OCI-LY1 (cell line): ENCODE measurements at regions not wholly inside any gene's neighbourhood (a gene's known extent, or its start where the extent isn't known, plus 50 kb on each side); places are given as distances from the start of the nearest gene placed in this dataset.

Experiments
- H2AFZ ChIP-seq: fragments of 200-600 bp; sonication (generic), shearing (Covaris generic); 2 replicates; pipeline ENCODE4 v1.6.0; 2014; ENCODE audit warnings: antibody characterized with exemption, mild to moderate bottlenecking, low read length
- H3F3A ChIP-seq: fragments of 200-600 bp; sonication (generic), shearing (Covaris generic); 2 replicates; pipeline ENCODE4 v1.6.0; 2014; ENCODE audit warnings: mild to moderate bottlenecking, antibody characterized with exemption, low read length, moderate library complexity; ENCODE audit not compliant: insufficient read depth
- H3K27ac ChIP-seq: fragments of 200-600 bp; sonication (generic); 2 replicates; pipeline ENCODE4 v1.5.1; 2014; ENCODE audit warnings: low read length, mixed run types, mild to moderate bottlenecking, low read depth; ENCODE audit not compliant: poor library complexity, severe bottlenecking
- H3K27me3 ChIP-seq: fragments of 200-600 bp; sonication (generic); 2 replicates; pipeline ENCODE4 v1.6.0; 2014; ENCODE audit warnings: antibody characterized with exemption, mild to moderate bottlenecking, low read length, moderate library complexity; ENCODE audit not compliant: insufficient read depth
- H3K36me3 ChIP-seq: fragments of 200-600 bp; sonication (generic); 2 replicates; pipeline ENCODE4 v1.6.1; 2014; ENCODE audit warnings: mild to moderate bottlenecking, antibody characterized with exemption, low read length, moderate library complexity, mixed read lengths; ENCODE audit not compliant: insufficient read depth
- H3K4me1 ChIP-seq: fragments of 200-600 bp; sonication (generic); 2 replicates; pipeline ENCODE4 v1.5.1; 2014; ENCODE audit warnings: mild to moderate bottlenecking, low read length, moderate library complexity; ENCODE audit not compliant: insufficient read depth, severe bottlenecking
- H3K4me2 ChIP-seq: fragments of 200-600 bp; sonication (generic), shearing (Covaris generic); 2 replicates; pipeline ENCODE4 v1.6.1; 2014; ENCODE audit warnings: low read length
- H3K4me3 ChIP-seq: fragments of 200-600 bp; sonication (generic); 2 replicates; pipeline ENCODE4 v1.5.1; 2014; ENCODE audit warnings: low read length, low read depth, mild to moderate bottlenecking, mixed read lengths; ENCODE audit not compliant: poor library complexity, severe bottlenecking
- H3K79me2 ChIP-seq: fragments of 200-600 bp; shearing (Covaris generic); 2 replicates; pipeline ENCODE4 v1.6.1; 2016; ENCODE audit warnings: mixed run types, low read length, mixed read lengths; ENCODE audit not compliant: insufficient read depth
- H3K9ac ChIP-seq: fragments of 200-600 bp; sonication (generic), shearing (Covaris generic); 2 replicates; pipeline ENCODE4 v1.6.1; 2014; ENCODE audit warnings: mild to moderate bottlenecking, low read length, mixed read lengths
- H3K9me2 ChIP-seq: fragments of 200-600 bp; sonication (generic), shearing (Covaris generic); 2 replicates; pipeline ENCODE4 v1.6.1; 2014; ENCODE audit warnings: low read depth, mild to moderate bottlenecking, low read length, mixed read lengths
- H3K9me3 ChIP-seq: fragments of 200-600 bp; shearing (Covaris generic); 2 replicates; pipeline ENCODE4 v1.6.1; 2014; ENCODE audit warnings: low read length, mixed read lengths
- H4K20me1 ChIP-seq: fragments of 200-600 bp; sonication (generic), shearing (Covaris generic); 2 replicates; pipeline ENCODE4 v1.6.0; 2016; ENCODE audit warnings: mild to moderate bottlenecking, low read length; ENCODE audit not compliant: insufficient read depth
- CTCF ChIP-seq: fragments of 200-600 bp; sonication (generic), shearing (Covaris generic); IDR thresholded peaks from 2 replicates; pipeline ENCODE4 v1.5.1; 2017; ENCODE audit warnings: mild to moderate bottlenecking, antibody characterized with exemption, low read length, moderate library complexity, mixed read lengths
- EZH2 ChIP-seq: fragments of 200-600 bp; sonication (generic), shearing (Covaris generic); IDR thresholded peaks from 2 replicates; pipeline ENCODE4 v1.8.0; 2017; ENCODE audit warnings: borderline replicate concordance, mixed run types, mild to moderate bottlenecking, antibody characterized with exemption, low read length, moderate library complexity, mixed read lengths

- Histone ChIP-seq H3K27me3 (no peaks in the 10 kb centered on the region), H3K27ac (no peak overlapping the region), H3F3A (no peaks in the 10 kb centered on the region), H3K4me2 (no peak overlapping the region), H3K9me3 (no peaks in the 10 kb centered on the region), H3K9me2 (no peaks in the 10 kb centered on the region), H2AFZ (no peak overlapping the region), H3K4me1 (no peaks in the 10 kb centered on the region), H3K36me3 (no peaks in the 10 kb centered on the region), H4K20me1 (no peaks in the 10 kb centered on the region), H3K4me3 (no peak overlapping the region), H3K79me2 (no peaks in the 10 kb centered on the region), H3K9ac (no peak overlapping the region)
- TF ChIP-seq CTCF = no peak
- TF ChIP-seq EZH2 = no peak
Observed at GRCh38 chr7:88492153-88492552, 185.5 kb upstream of the STEAP4 start.

- Histone ChIP-seq H3F3A (no peaks in the 10 kb centered on the region), H3K4me2 (no peak overlapping the region), H3K9me3 (no peaks in the 10 kb centered on the region), H4K20me1 (no peaks in the 10 kb centered on the region), H3K9me2 (no peaks in the 10 kb centered on the region), H3K36me3 (no peaks in the 10 kb centered on the region), H3K27ac (no peak overlapping the region), H3K9ac (no peak overlapping the region), H3K4me1 (no peaks in the 10 kb centered on the region), H3K79me2 (no peaks in the 10 kb centered on the region), H3K27me3 (no peaks in the 10 kb centered on the region), H3K4me3 (no peak overlapping the region), H2AFZ (no peak overlapping the region)
- TF ChIP-seq CTCF = no peak
- no peak for TF ChIP-seq EZH2
Observed at GRCh38 chr7:88490874-88491273, 184.2 kb upstream of the STEAP4 start.

- H3K4me3 ChIP-seq = no peak overlapping the region
- no peaks in the 10 kb centered on the region for H3K9me2 ChIP-seq
- no peaks in the 10 kb centered on the region for H3K4me1 ChIP-seq
- H3K9ac ChIP-seq = no peak overlapping the region
- no peak overlapping the region for H2AFZ ChIP-seq
- no peaks in the 10 kb centered on the region for H3F3A ChIP-seq
- no peaks in the 10 kb centered on the region for H4K20me1 ChIP-seq
- no peak for TF ChIP-seq CTCF
- TF ChIP-seq EZH2 = no peak
- H3K79me2 ChIP-seq = no peaks in the 10 kb centered on the region
- no peak overlapping the region for H3K4me2 ChIP-seq
- no peaks in the 10 kb centered on the region for H3K27me3 ChIP-seq
- no peaks in the 10 kb centered on the region for H3K9me3 ChIP-seq
- no peaks in the 10 kb centered on the region for H3K36me3 ChIP-seq
- H3K27ac ChIP-seq = no peak overlapping the region
Observed at GRCh38 chr7:88490161-88490560, 183.5 kb upstream of the STEAP4 start.
